Motor neuron (in vitro differentiated cells): ENCODE measurements at regions not wholly inside any gene's neighbourhood (a gene's known extent, or its start where the extent isn't known, plus 50 kb on each side); places are given as distances from the start of the nearest gene placed in this dataset.

Experiments
- ATAC-seq, 8 experiments: fragments of 200-7000 bp; cut with Tn5 transposase; replicated peaks in 6 of 8; 2 replicates each; pipeline ENCODE4 v1.8.0; 2021; ENCODE audit warnings: mild to moderate bottlenecking in 8 of 8, moderate library complexity in 8 of 8
- H3K27ac ChIP-seq, 2 donors: fragments of 250-450 bp; sonication (Bioruptor Pico); 2 replicates each; pipeline ENCODE4 v1.9.0; 2021; ENCODE audit warnings: antibody characterized with exemption in 2 of 2, mild to moderate bottlenecking in 2 of 2, moderate library complexity in 1 of 2
- H3K4me1 ChIP-seq, 2 donors: fragments of 250-450 bp; sonication (Bioruptor Pico); replicated peaks in 1 of 2; 2 replicates each; pipeline ENCODE4 v1.6.1; 2021; ENCODE audit warnings: antibody characterized with exemption in 2 of 2, mild to moderate bottlenecking in 2 of 2, moderate library complexity in 1 of 2
- H3K4me3 ChIP-seq, 5 donors: fragments of 250-450 bp; sonication (Bioruptor Pico); 2 replicates each; pipeline ENCODE4 v1.9.0; 2021; ENCODE audit warnings: antibody characterized with exemption in 5 of 5, mild to moderate bottlenecking in 5 of 5, moderate library complexity in 4 of 5
- WGBS, 10 experiments: fragments of 450-650 bp; shearing (Covaris generic); methylation state at CpG; one replicate each; pipeline ENCODE4 v1.0.0; 2022; 5-methylcytosine and 5-hydroxymethylcytosine counted together
- in situ Hi-C, 9 experiments: fragments of 400-800 bp; cut with MboI; loops; one replicate each; pipeline ENCODE4 v1.15.0; 2021; ENCODE audit warnings: low sequenced_read_pairs in 9 of 9, low pct_unique_long_range_greater_than_20kb in 2 of 9; ENCODE audit not compliant: unreplicated experiment in 9 of 9

- no peak for ATAC-seq
- in situ Hi-C loops = no loop called here
- 50 to 100% (median 89%) methylated on average over 1 of the region's 1 CpG for WGBS, 10 experiments
- H3K4me1 ChIP-seq = no peaks in the 10 kb centered on the region
- no peak overlapping the region for H3K27ac ChIP-seq
- no peak overlapping the region for H3K4me3 ChIP-seq
Measured at GRCh38 chr6:17027441-17027840, 74.4 kb upstream of the STMND1 start.

- Histone ChIP-seq H3K4me3 (no peak overlapping the region), H3K4me1 (no peaks in the 10 kb centered on the region), H3K27ac (no peak overlapping the region)
- WGBS, 10 experiments = 0 to 100% (median 67%) methylated on average over 1 to 3 of the region's 3 CpGs; no CpG with 5 or more reads in 1 of the 10 experiments
- in situ Hi-C loops = no loop called here
- no peak for ATAC-seq
Measured at GRCh38 chr6:17022604-17023003, 79.2 kb upstream of the STMND1 start.

GRCh38 chr6:17021539-17021889, 80.3 kb upstream of the STMND1 start:
- ATAC-seq = no peak
- in situ Hi-C loops = no loop called here
- no peak overlapping the region for H3K27ac ChIP-seq
- H3K4me3 ChIP-seq = no peak overlapping the region
- 65 to 100% (median 86%) methylated on average over 1 to 5 of the region's 5 CpGs for WGBS, 10 experiments
- no peaks in the 10 kb centered on the region for H3K4me1 ChIP-seq

GRCh38 chr6:17020889-17021538, 80.8 kb upstream of the STMND1 start:
- Histone ChIP-seq H3K4me3 (no peak overlapping the region), H3K27ac (no peak overlapping the region), H3K4me1 (no peaks in the 10 kb centered on the region)
- no peak for ATAC-seq
- in situ Hi-C loops = no loop called here
- 43 to 100% (median 72%) methylated on average over 1 to 3 of the region's 3 CpGs; no CpG with 5 or more reads in 3 of the 10 experiments for whole genome bisulfite sequencing, 10 experiments

GRCh38 chr6:17018425-17018824, 83.4 kb upstream of the STMND1 start:
- H3K4me3 ChIP-seq = no peak overlapping the region
- 77 to 97% (median 96%) methylated on average over 1 to 5 of the region's 5 CpGs; no CpG with 5 or more reads in 1 of the 10 experiments for WGBS, 10 experiments
- ATAC-seq = no peak
- in situ Hi-C loops = no loop called here
- H3K4me1 ChIP-seq = no peaks in the 10 kb centered on the region
- H3K27ac ChIP-seq = no peak overlapping the region

GRCh38 chr6:17017416-17017815, 84.4 kb upstream of the STMND1 start:
- in situ Hi-C loops = no loop called here

GRCh38 chr6:17015551-17016381, 86.1 kb upstream of the STMND1 start:
- Histone ChIP-seq H3K4me1 (no peaks in the 10 kb centered on the region), H3K4me3 (no peak overlapping the region), H3K27ac (no peak overlapping the region)
- peak in 2 of 8 experiments; percentile 26 to 39 for ATAC-seq
- in situ Hi-C loops = no loop called here
- 56 to 100% (median 80%) methylated on average over 2 to 17 of the region's 51 CpGs; no CpG with 5 or more reads in 3 of the 10 experiments for WGBS, 10 experiments

More at GRCh38 chr6:17017416-17017815, 84.4 kb upstream of the STMND1 start:
- 56 to 100% (median 88%) methylated on average over 1 to 4 of the region's 10 CpGs for WGBS, 10 experiments
- H3K27ac ChIP-seq = no peak overlapping the region
- no peak overlapping the region for H3K4me3 ChIP-seq
- H3K4me1 ChIP-seq = no peaks in the 10 kb centered on the region
- ATAC-seq = no peak

GRCh38 chr6:17015144-17015543, 86.7 kb upstream of the STMND1 start:
- no peaks in the 10 kb centered on the region for H3K4me1 ChIP-seq
- no peak overlapping the region for H3K4me3 ChIP-seq
- ATAC-seq = no peak
- WGBS, 10 experiments = 27 to 90% (median 75%) methylated on average over 1 to 4 of the region's 4 CpGs; no CpG with 5 or more reads in 2 of the 10 experiments
- in situ Hi-C loops = no loop called here
- no peak overlapping the region for H3K27ac ChIP-seq

- in situ Hi-C loops = no loop called here
- Histone ChIP-seq H3K4me1 (no peaks in the 10 kb centered on the region), H3K4me3 (no peak overlapping the region), H3K27ac (no peak overlapping the region)
- WGBS, 10 experiments = 0 to 100% (median 81%) methylated on average over 1 to 4 of the region's 4 CpGs
- ATAC-seq = no peak
Measured at GRCh38 chr6:17013701-17014100, 88.1 kb upstream of the STMND1 start.

GRCh38 chr6:17012421-17013225, 89.2 kb upstream of the STMND1 start:
- ATAC-seq = peak in 2 of 8 experiments; percentile 62 to 86
- no peak overlapping the region for H3K27ac ChIP-seq
- 50 to 89% (median 79%) methylated on average over 2 to 10 of the region's 12 CpGs for WGBS, 10 experiments
- H3K4me3 ChIP-seq = no peak overlapping the region
- in situ Hi-C loops = no loop called here
- no peaks in the 10 kb centered on the region for H3K4me1 ChIP-seq

GRCh38 chr6:17011985-17012384, 89.9 kb upstream of the STMND1 start:
- Histone ChIP-seq H3K27ac (no peak overlapping the region), H3K4me3 (no peak overlapping the region), H3K4me1 (no peaks in the 10 kb centered on the region)
- ATAC-seq = no peak
- in situ Hi-C loops = no loop called here
- 36 to 100% (median 78%) methylated on average over 1 to 5 of the region's 5 CpGs; no CpG with 5 or more reads in 1 of the 10 experiments for whole genome bisulfite sequencing, 10 experiments

GRCh38 chr6:17007749-17008148, 94.1 kb upstream of the STMND1 start:
- no peak for ATAC-seq
- in situ Hi-C loops = no loop called here
- Histone ChIP-seq H3K4me1 (no peaks in the 10 kb centered on the region), H3K4me3 (no peak overlapping the region), H3K27ac (no peak overlapping the region)
- 63 to 96% (median 84%) methylated on average over 2 to 4 of the region's 4 CpGs for WGBS, 10 experiments

- Histone ChIP-seq H3K4me1 (no peaks in the 10 kb centered on the region), H3K27ac (no peak overlapping the region), H3K4me3 (no peak overlapping the region)
- in situ Hi-C loops = no loop called here
- WGBS, 10 experiments = 0 to 100% (median 76%) methylated on average over 1 to 4 of the region's 4 CpGs
- no peak for ATAC-seq
Measured at GRCh38 chr6:17006543-17006942, 95.3 kb upstream of the STMND1 start.
